ENCODE measurements at regions not wholly inside any gene's neighbourhood (a gene's known extent, or its start where the extent isn't known, plus 50 kb on each side); places are given as distances from the start of the nearest gene placed in this dataset.

GRCh38 chr10:129105266-129105665 lies 361.8 kb upstream of the MGMT start:
- H3K9me3 ChIP-seq, result no peaks in the 10 kb centered on the region
- intact Hi-C loops (cut with DNase I), result no loop called here
- no peak overlapping the region for H3K27ac ChIP-seq
- DNase-seq, result no peak
- no peaks in the 10 kb centered on the region for H3K27me3 ChIP-seq
- TF ChIP-seq POLR2A (IDR thresholded peaks at IDR 0.05) (no peak), EP300 (IDR thresholded peaks at IDR 0.05) (no peak)
- TF ChIP-seq, protein P1, sequence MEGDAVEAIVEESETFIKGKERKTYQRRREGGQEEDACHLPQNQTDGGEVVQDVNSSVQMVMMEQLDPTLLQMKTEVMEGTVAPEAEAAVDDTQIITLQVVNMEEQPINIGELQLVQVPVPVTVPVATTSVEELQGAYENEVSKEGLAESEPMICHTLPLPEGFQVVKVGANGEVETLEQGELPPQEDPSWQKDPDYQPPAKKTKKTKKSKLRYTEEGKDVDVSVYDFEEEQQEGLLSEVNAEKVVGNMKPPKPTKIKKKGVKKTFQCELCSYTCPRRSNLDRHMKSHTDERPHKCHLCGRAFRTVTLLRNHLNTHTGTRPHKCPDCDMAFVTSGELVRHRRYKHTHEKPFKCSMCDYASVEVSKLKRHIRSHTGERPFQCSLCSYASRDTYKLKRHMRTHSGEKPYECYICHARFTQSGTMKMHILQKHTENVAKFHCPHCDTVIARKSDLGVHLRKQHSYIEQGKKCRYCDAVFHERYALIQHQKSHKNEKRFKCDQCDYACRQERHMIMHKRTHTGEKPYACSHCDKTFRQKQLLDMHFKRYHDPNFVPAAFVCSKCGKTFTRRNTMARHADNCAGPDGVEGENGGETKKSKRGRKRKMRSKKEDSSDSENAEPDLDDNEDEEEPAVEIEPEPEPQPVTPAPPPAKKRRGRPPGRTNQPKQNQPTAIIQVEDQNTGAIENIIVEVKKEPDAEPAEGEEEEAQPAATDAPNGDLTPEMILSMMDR (IDR thresholded peaks at IDR 0.05), result no peak
- WGBS, 3 donors, result 2 to 5% (median 5%) methylated on average over 2 of the region's 2 CpGs
- no peak overlapping the region for H3K4me3 ChIP-seq
- peaks cover 2% of the 10 kb centered on the region for H3K4me1 ChIP-seq (ENCODE audit: insufficient read depth)
- H3K36me3 ChIP-seq, result no peaks in the 10 kb centered on the region

GRCh38 chr10:129106314-129106713 lies 360.7 kb upstream of the MGMT start:
- Histone ChIP-seq H3K27ac (no peak overlapping the region), H3K4me1 (ENCODE audit: insufficient read depth) (peaks cover 2% of the 10 kb centered on the region), H3K4me3 (no peak overlapping the region), H3K27me3 (no peaks in the 10 kb centered on the region), H3K9me3 (no peaks in the 10 kb centered on the region), H3K36me3 (no peaks in the 10 kb centered on the region)
- no peak for TF ChIP-seq EP300 (IDR thresholded peaks at IDR 0.05)
- TF ChIP-seq, protein P1 (IDR thresholded peaks at IDR 0.05), result no peak
- no peak for TF ChIP-seq POLR2A (IDR thresholded peaks at IDR 0.05)
- 72 to 82% (median 75%) methylated on average over 4 of the region's 4 CpGs for WGBS, 3 donors
- DNase-seq, result no peak
- intact Hi-C loops (cut with DNase I), result no loop called here

DNA sequence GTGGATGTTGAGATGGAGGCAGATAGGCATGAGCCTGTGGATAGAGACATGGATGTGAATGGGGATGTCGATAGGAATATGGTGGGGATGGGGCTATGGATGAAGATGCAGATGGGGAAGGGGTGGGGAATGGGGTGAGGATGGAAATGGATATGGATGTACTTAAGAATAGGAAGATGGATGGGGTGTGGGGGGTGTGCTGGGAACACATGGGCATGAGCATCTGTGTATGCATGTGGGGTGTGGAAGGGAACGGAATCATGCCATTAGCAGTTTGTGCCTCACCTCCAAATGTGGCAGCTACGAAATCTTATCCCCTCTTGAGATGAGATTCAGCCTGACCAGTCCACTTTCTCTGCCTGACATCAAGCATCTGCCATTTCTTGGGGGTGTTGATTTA lies 359.5 kb upstream of the MGMT start:
- Histone ChIP-seq H3K9me3 (no peaks in the 10 kb centered on the region), H3K4me3 (no peak overlapping the region), H3K27ac (no peak overlapping the region), H3K4me1 (ENCODE audit: insufficient read depth) (no peaks in the 10 kb centered on the region), H3K27me3 (no peaks in the 10 kb centered on the region), H3K36me3 (no peaks in the 10 kb centered on the region)
- TF ChIP-seq POLR2A (IDR thresholded peaks at IDR 0.05) (no peak), EP300 (IDR thresholded peaks at IDR 0.05) (no peak)
- TF ChIP-seq, protein P1 (IDR thresholded peaks at IDR 0.05), result no peak
- intact Hi-C loops (cut with DNase I), result no loop called here
- 61 to 96% (median 82%) methylated on average over 3 of the region's 3 CpGs for WGBS, 3 donors
- DNase-seq, result no peak

DNA sequence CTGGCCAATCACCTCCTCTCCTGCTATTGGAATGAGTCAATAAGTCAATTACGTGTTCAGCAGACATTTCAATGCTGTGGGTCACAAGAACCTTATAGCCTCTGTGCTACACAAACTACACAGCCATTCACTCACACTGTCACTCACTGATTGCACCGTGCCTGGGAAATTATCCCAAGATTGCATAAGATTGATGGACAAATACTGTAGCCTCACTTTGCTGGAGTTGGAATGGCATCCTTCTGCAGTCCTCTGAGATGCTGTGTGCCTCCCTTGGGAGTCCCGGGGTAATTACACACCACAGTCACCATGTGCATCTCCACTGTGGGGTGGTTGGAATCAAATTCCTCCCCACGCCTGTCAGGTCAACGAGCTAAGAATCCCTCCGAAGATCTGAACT lies 358.7 kb upstream of the MGMT start:
- Histone ChIP-seq H3K4me1 (ENCODE audit: insufficient read depth) (no peaks in the 10 kb centered on the region), H3K36me3 (no peaks in the 10 kb centered on the region), H3K9me3 (no peaks in the 10 kb centered on the region), H3K4me3 (no peak overlapping the region), H3K27ac (no peak overlapping the region), H3K27me3 (no peaks in the 10 kb centered on the region)
- intact Hi-C loops (cut with DNase I), result no loop called here
- 85 to 92% (median 90%) methylated on average over 6 of the region's 6 CpGs for WGBS, 3 donors
- DNase-seq, result no peak
- TF ChIP-seq, protein P1 (IDR thresholded peaks at IDR 0.05), result no peak
- no peak for TF ChIP-seq EP300 (IDR thresholded peaks at IDR 0.05)
- no peak for TF ChIP-seq POLR2A (IDR thresholded peaks at IDR 0.05)

- H3K4me3 ChIP-seq, result no peak overlapping the region
- no peaks in the 10 kb centered on the region for H3K9me3 ChIP-seq
- no peaks in the 10 kb centered on the region for H3K27me3 ChIP-seq
- no peak for DNase-seq
- TF ChIP-seq, protein P1 (IDR thresholded peaks at IDR 0.05), result no peak
- TF ChIP-seq POLR2A (IDR thresholded peaks at IDR 0.05), result no peak
- no peak for TF ChIP-seq EP300 (IDR thresholded peaks at IDR 0.05)
- H3K4me1 ChIP-seq (ENCODE audit: insufficient read depth), result no peaks in the 10 kb centered on the region
- H3K36me3 ChIP-seq, result no peaks in the 10 kb centered on the region
- intact Hi-C loops (cut with DNase I), result no loop called here
- 95 to 99% (median 99%) methylated on average over 6 of the region's 6 CpGs for WGBS, 3 donors
- H3K27ac ChIP-seq, result no peak overlapping the region
Measured at GRCh38 chr10:129108994-129109393, 358.0 kb upstream of the MGMT start.

Data from ovary (tissue), 7 donors.